HEK293T (cell line): ENCODE measurements at regions not wholly inside any gene's neighbourhood (a gene's known extent, or its start where the extent isn't known, plus 50 kb on each side); places are given as distances from the start of the nearest gene placed in this dataset.

ENCODE experiments used
- CTCF ChIA-PET: fragments of 350-600 bp; formaldehyde crosslinking; extraction: SDS; loops from one replicate; lab custom pipeline; 2021; ENCODE audit warnings: antibody characterized with exemption, inconsistent platforms; lab: Yijun Ruan, JAX
- POLR2A ChIA-PET: fragments of 350-600 bp; formaldehyde crosslinking; extraction: SDS; loops from one replicate; lab custom pipeline; 2020; ENCODE audit warnings: antibody characterized with exemption, inconsistent platforms; lab: Yijun Ruan, JAX
- DNase-seq: peaks from one replicate; pipeline ENCODE4 v3.0.0; 2012; ENCODE audit warnings: mixed read lengths; ENCODE audit errors: extremely low spot score
- ARNT ChIP-seq: fragments of 450-650 bp; IDR thresholded peaks from 2 replicates; pipeline ENCODE4 v1.6.1; 2017; ENCODE audit warnings: mild to moderate bottlenecking
- BHLHE40 ChIP-seq: fragments of 450-650 bp; IDR thresholded peaks from 2 replicates; pipeline ENCODE4 v1.6.1; 2016; ENCODE audit warnings: mild to moderate bottlenecking, moderate library complexity, borderline replicate concordance
- CTBP1 ChIP-seq: fragments of 450-650 bp; IDR thresholded peaks from 2 replicates; pipeline ENCODE4 v1.6.1; 2016; ENCODE audit warnings: borderline replicate concordance
- ELF4 ChIP-seq: fragments of 450-650 bp; IDR thresholded peaks from 2 replicates; pipeline ENCODE4 v1.6.1; 2017; ENCODE audit warnings: antibody characterized with exemption
- FOXA1 ChIP-seq: fragments of 450-650 bp; IDR thresholded peaks from 2 replicates; pipeline ENCODE4 v1.6.1; 2016; ENCODE audit warnings: mild to moderate bottlenecking
- FOXK2 ChIP-seq: fragments of 450-650 bp; IDR thresholded peaks from 2 replicates; pipeline ENCODE4 v1.6.1; 2016; ENCODE audit warnings: mild to moderate bottlenecking
- FOXM1 ChIP-seq: fragments of 450-650 bp; IDR thresholded peaks from 2 replicates; pipeline ENCODE4 v1.6.1; 2017; ENCODE audit warnings: mild to moderate bottlenecking, borderline replicate concordance
- HDGF ChIP-seq: fragments of 450-650 bp; IDR thresholded peaks from 2 replicates; pipeline ENCODE4 v1.6.1; 2017; ENCODE audit warnings: antibody characterized with exemption, borderline replicate concordance
- L3MBTL2 ChIP-seq: fragments of 450-650 bp; conservative IDR thresholded peaks from 2 replicates; pipeline ENCODE4 v1.6.1; 2016; ENCODE audit warnings: mild to moderate bottlenecking
- LEF1 ChIP-seq: fragments of 450-650 bp; IDR thresholded peaks from 2 replicates; pipeline ENCODE4 v1.6.1; 2017; ENCODE audit warnings: mild to moderate bottlenecking, borderline replicate concordance
- NFRKB ChIP-seq: fragments of 450-650 bp; IDR thresholded peaks from 2 replicates; pipeline ENCODE4 v1.6.1; 2016; ENCODE audit warnings: mild to moderate bottlenecking, moderate library complexity
- SP1 ChIP-seq: fragments of 450-650 bp; IDR thresholded peaks from 2 replicates; pipeline ENCODE4 v1.6.1; 2017
- SUZ12 ChIP-seq: fragments of 450-650 bp; IDR thresholded peaks from 2 replicates; pipeline ENCODE4 v1.6.1; 2016; ENCODE audit warnings: mild to moderate bottlenecking
- TARDBP ChIP-seq: fragments of 450-650 bp; IDR thresholded peaks from 2 replicates; pipeline ENCODE4 v1.6.1; 2016
- ZNF384 ChIP-seq: fragments of 450-650 bp; IDR thresholded peaks from 2 replicates; pipeline ENCODE4 v1.6.1; 2016
- TF ChIP-seq, protein P1 (sequence below): fragments of 450-650 bp; IDR thresholded peaks from 2 replicates; pipeline ENCODE4 v1.6.1; 2016

DNA sequence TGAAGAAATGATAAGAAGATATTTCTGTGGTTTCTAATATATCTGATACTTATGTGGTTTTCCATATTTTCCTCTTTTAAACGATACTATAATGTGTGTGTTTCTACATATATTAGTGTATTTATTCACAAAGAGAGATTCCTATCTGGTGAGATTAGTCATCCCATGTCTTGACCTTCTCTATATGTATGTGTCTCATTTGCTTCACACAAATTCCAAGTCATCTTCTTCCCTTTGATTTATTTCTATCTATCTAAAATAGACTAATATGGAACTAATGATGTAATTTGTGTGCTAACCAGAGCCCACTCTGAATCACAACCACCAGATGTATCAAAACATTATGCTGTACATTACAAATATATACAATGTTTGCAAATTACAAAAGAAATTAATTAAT lies 154.7 kb upstream of the KCNMB2 start:
- POLR2A ChIA-PET = no interaction called here
- no peak for DNase-seq
- no peak for TF ChIP-seq L3MBTL2
- no peak for TF ChIP-seq FOXK2
- TF ChIP-seq, protein P1, sequence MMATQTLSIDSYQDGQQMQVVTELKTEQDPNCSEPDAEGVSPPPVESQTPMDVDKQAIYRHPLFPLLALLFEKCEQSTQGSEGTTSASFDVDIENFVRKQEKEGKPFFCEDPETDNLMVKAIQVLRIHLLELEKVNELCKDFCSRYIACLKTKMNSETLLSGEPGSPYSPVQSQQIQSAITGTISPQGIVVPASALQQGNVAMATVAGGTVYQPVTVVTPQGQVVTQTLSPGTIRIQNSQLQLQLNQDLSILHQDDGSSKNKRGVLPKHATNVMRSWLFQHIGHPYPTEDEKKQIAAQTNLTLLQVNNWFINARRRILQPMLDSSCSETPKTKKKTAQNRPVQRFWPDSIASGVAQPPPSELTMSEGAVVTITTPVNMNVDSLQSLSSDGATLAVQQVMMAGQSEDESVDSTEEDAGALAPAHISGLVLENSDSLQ = no peak
- no peak for TF ChIP-seq NFRKB
- TF ChIP-seq FOXM1 = no peak
- TF ChIP-seq CTBP1 = no peak
- TF ChIP-seq TARDBP = no peak
- TF ChIP-seq FOXA1 = no peak
- no peak for TF ChIP-seq SP1
- TF ChIP-seq HDGF = no peak
- TF ChIP-seq ZNF384 = no peak
- no peak for TF ChIP-seq SUZ12
- TF ChIP-seq ELF4 = no peak
- TF ChIP-seq LEF1 = no peak
- CTCF ChIA-PET = no interaction called here

DNA sequence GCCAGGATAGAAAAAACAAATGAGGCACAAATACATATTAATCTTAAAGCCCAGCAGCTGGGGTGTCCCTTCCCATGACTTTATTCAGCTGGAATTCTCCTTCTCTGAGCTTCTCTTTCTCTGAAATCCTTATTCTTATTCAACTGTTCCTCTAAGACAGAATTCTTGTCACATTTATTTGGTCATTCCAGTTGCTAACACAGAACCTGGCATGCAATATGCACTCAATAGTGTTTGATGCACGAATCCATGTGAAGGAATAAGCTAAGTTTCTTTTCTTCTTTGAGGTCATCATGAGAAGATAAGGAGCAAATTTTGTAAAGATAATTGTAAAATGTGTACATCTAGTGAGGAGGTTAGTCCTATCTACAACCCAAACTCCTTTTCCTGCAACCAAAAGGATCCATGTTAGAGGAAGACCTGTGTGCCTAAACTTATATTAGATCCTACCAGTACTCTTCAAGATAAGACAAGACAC lies 154.2 kb upstream of the KCNMB2 start:
- no peak for DNase-seq
- TF ChIP-seq TARDBP = no peak
- TF ChIP-seq NFRKB = no peak
- no peak for TF ChIP-seq FOXM1
- no peak for TF ChIP-seq ELF4
- TF ChIP-seq L3MBTL2 = no peak
- TF ChIP-seq CTBP1 = no peak
- no peak for TF ChIP-seq SP1
- no peak for TF ChIP-seq ARNT
- no peak for TF ChIP-seq SUZ12
- TF ChIP-seq, protein P1 = no peak
- no peak for TF ChIP-seq BHLHE40
- TF ChIP-seq HDGF = no peak
- no peak for TF ChIP-seq FOXA1
- no peak for TF ChIP-seq LEF1
- no peak for TF ChIP-seq ZNF384
- no peak for TF ChIP-seq FOXK2
- POLR2A ChIA-PET = no interaction called here
- CTCF ChIA-PET = no interaction called here

DNA sequence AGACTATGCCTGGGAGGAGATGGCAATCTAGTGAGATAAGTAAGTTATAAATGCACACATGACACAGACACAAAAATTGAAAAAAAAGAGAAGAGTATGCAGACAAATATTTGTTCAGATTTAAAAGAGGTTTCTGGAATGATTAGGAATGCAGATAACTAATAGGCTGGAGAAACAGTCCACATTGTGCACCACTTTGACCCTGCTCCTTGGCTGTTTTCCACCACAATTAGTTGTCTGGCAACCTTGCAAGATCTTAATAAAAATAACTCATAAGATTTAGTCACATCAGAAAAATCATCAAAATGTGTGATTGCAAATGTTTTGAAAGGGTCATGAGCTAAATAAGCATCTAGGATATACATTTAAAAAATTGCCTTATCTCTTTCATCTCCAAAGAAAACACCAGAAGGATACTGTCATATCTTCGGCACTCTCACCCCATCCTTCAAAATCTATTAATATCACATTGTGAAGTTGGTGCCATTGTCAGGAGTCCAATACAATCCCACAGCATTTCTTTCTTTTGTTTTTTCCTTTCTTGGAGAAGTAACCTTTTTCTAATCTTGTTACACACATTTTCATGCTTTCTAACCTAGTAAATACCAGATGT lies 153.7 kb upstream of the KCNMB2 start:
- CTCF ChIA-PET = no interaction called here
- TF ChIP-seq SP1 = no peak
- no peak for TF ChIP-seq NFRKB
- no peak for TF ChIP-seq TARDBP
- no peak for TF ChIP-seq FOXA1
- no peak for TF ChIP-seq ELF4
- TF ChIP-seq HDGF = no peak
- TF ChIP-seq ARNT = no peak
- no peak for TF ChIP-seq SUZ12
- TF ChIP-seq BHLHE40 = no peak
- TF ChIP-seq ZNF384 = no peak
- TF ChIP-seq FOXK2 = no peak
- TF ChIP-seq FOXM1 = no peak
- TF ChIP-seq LEF1 = no peak
- no peak for TF ChIP-seq L3MBTL2
- TF ChIP-seq, protein P1 = no peak
- no peak for TF ChIP-seq CTBP1
- POLR2A ChIA-PET = no interaction called here
- no peak for DNase-seq

DNA sequence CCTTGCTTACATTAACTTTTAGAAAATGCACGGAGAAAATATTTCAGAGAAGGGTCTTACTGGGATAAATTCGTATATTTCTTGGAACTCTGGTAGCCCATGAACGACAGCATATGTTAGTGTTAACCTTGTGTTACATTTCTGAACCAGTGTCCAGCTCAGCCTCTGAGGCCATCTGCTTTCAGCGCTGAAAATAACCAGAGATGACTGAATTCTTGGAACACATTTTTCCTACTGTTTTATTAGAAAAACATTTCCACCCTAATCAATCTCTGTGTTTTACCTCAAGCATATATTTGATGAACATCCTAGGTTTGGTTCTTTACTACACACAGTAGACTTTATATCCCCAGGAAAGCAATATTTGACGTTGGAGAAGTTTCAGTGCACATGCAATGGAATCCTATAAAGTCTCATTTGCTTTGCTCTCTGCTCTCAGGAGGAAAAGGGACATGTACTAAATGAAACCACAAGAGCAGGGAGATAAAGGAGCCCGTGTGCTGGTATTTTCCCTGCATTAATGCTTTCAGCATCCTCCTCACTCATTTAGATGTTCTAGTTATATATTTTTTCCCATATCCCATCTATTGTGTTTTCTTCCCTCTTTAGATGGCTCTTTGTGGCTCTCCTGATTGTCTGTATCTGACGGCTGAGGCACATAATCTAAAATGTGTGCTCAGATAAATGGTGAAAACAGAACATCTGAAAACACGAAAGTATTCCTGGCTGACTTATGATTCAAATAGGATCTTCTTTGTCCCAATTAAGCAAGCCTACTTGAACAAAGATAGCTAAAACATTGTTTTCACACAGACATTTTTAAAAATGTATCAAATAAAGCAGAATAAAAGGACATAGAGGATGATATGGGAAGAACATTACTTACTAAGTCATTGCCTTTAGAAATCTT lies 151.7 kb upstream of the KCNMB2 start:
- TF ChIP-seq NFRKB = no peak
- no peak for TF ChIP-seq FOXA1
- no peak for TF ChIP-seq LEF1
- TF ChIP-seq BHLHE40 = no peak
- no peak for TF ChIP-seq FOXM1
- no peak for TF ChIP-seq SP1
- TF ChIP-seq ZNF384 = no peak
- TF ChIP-seq FOXK2 = no peak
- TF ChIP-seq, protein P1 = no peak
- no peak for TF ChIP-seq SUZ12
- TF ChIP-seq TARDBP = no peak
- no peak for TF ChIP-seq CTBP1
- no peak for TF ChIP-seq L3MBTL2
- TF ChIP-seq ELF4 = no peak
- no peak for TF ChIP-seq HDGF
- no peak for TF ChIP-seq ARNT
- CTCF ChIA-PET = interaction anchor here (0.6 to 1.1 kb wide), 4 partner anchors 9 to 1464 kb away, joined by 3 to 5 read pairs (median 3); no protein-coding TSS in a partner anchor
- DNase-seq = no peak
- POLR2A ChIA-PET = no interaction called here
